GM12864 (cell line): ENCODE measurements at regions not wholly inside any gene's neighbourhood (a gene's known extent, or its start where the extent isn't known, plus 50 kb on each side); places are given as distances from the start of the nearest gene placed in this dataset.

Experiments
- DNase-seq: peaks from one replicate; pipeline ENCODE4 v3.0.0-alpha.2; 2011; ENCODE audit warnings: low read depth
- H3K4me3 ChIP-seq: 2 replicates; pipeline ENCODE4 v1.5.1; 2011; ENCODE audit warnings: mild to moderate bottlenecking, low read depth, low read length, control low read depth
- CTCF ChIP-seq: IDR thresholded peaks from 2 replicates; pipeline ENCODE4 v1.5.1; 2011; ENCODE audit warnings: low read depth, mild to moderate bottlenecking, moderate library complexity, low read length, control low read depth, inconsistent platforms; ENCODE audit errors: missing control alignments

- DNase-seq, result no peak
- H3K4me3 ChIP-seq, result no peak overlapping the region
- TF ChIP-seq CTCF, result no peak
These were observed 220.1 kb upstream of the GHITM start for GRCh38 chr10:83919187-83919586.

- TF ChIP-seq CTCF, result no peak
- DNase-seq, result no peak
- no peak overlapping the region for H3K4me3 ChIP-seq
These were observed 217.1 kb upstream of the GHITM start for GRCh38 chr10:83921984-83922860.

- H3K4me3 ChIP-seq, result no peak overlapping the region
- no peak for DNase-seq
- TF ChIP-seq CTCF, result no peak
These were observed 214.2 kb upstream of the GHITM start for GRCh38 chr10:83925133-83925532.

- TF ChIP-seq CTCF, result no peak
- no peak for DNase-seq
- H3K4me3 ChIP-seq, result no peak overlapping the region
These were observed 212.7 kb upstream of the GHITM start for GRCh38 chr10:83926606-83927005.

GRCh38 chr10:83927166-83927565 lies 212.1 kb upstream of the GHITM start:
- DNase-seq, result no peak
- H3K4me3 ChIP-seq, result no peak overlapping the region
- no peak for TF ChIP-seq CTCF

- DNase-seq, result no peak
These were observed 209.9 kb upstream of the GHITM start for GRCh38 chr10:83929399-83929798.

More at GRCh38 chr10:83929399-83929798, 209.9 kb upstream of the GHITM start:
- no peak for TF ChIP-seq CTCF
- no peak overlapping the region for H3K4me3 ChIP-seq
